ENCODE measurements at regions not wholly inside any gene's neighbourhood (a gene's known extent, or its start where the extent isn't known, plus 50 kb on each side); places are given as distances from the start of the nearest gene placed in this dataset.

GRCh38 chr3:13165576-13165975 is 92.3 kb upstream of the IQSEC1 start:
- WGBS (ENCODE audit: extremely low coverage, insufficient coverage, insufficient read length) = no CpG with 5 or more reads among the region's 9 CpGs
- DNase-seq = no peak
- Histone ChIP-seq H2BK12ac (ENCODE audit: low read length) (no peak overlapping the region), H2BK5ac (ENCODE audit: low read depth, low read length, poor library complexity) (no peak overlapping the region), H4K12ac (ENCODE audit: low read depth, low read length) (no peak overlapping the region), H4K8ac (ENCODE audit: low read depth, low read length) (no peak overlapping the region), H2AFZ (ENCODE audit: insufficient read depth, low read length, poor library complexity) (no peak overlapping the region), H3K9ac (ENCODE audit: low read length) (no peak overlapping the region), H3K23ac (ENCODE audit: low read length) (no peak overlapping the region), H3K14ac (ENCODE audit: low read length) (no peak overlapping the region), H3K36me3 (ENCODE audit: control insufficient read depth in 1 of 2, insufficient read depth in 2 of 2, low read length in 2 of 2) (no peaks in the 10 kb centered on the region), H3K4me2 (ENCODE audit: low read length) (no peak overlapping the region), H4K91ac (ENCODE audit: low read depth, low read length) (no peak overlapping the region), H3K79me2 (ENCODE audit: control insufficient read depth, insufficient read depth, low read length, poor library complexity) (no peaks in the 10 kb centered on the region), H3K4ac (ENCODE audit: low read depth, low read length) (no peak overlapping the region), H3K4me3 (ENCODE audit: low read depth, low read length) (no peak overlapping the region), H2BK120ac (ENCODE audit: insufficient read depth, low read length, poor library complexity) (no peak overlapping the region), H3K4me1 (ENCODE audit: control insufficient read depth in 1 of 2, insufficient read depth in 2 of 2, low read length in 2 of 2) (no peaks in the 10 kb centered on the region), H3K27me3 (ENCODE audit: insufficient read depth, low read length) (no peaks in the 10 kb centered on the region), H2AK5ac (ENCODE audit: low read length) (no peak overlapping the region), H3K27ac (ENCODE audit: low read depth, low read length) (no peak overlapping the region), H3K18ac (ENCODE audit: low read length) (no peak overlapping the region), H3K9me3 (ENCODE audit: insufficient read depth, low read depth, low read length) (peaks cover 5% of the 10 kb centered on the region), H3K79me1 (ENCODE audit: low read length) (no peaks in the 10 kb centered on the region)

GRCh38 chr3:13164893-13165492 is 91.8 kb upstream of the IQSEC1 start:
- no peak overlapping the region for H4K12ac ChIP-seq (ENCODE audit: low read depth, low read length)
- H3K14ac ChIP-seq (ENCODE audit: low read length) = no peak overlapping the region
- H2BK12ac ChIP-seq (ENCODE audit: low read length) = no peak overlapping the region
- no peak overlapping the region for H3K18ac ChIP-seq (ENCODE audit: low read length)
- H2AFZ ChIP-seq (ENCODE audit: insufficient read depth, low read length, poor library complexity) = no peak overlapping the region
- no peak overlapping the region for H4K91ac ChIP-seq (ENCODE audit: low read depth, low read length)
- peaks cover 5% of the 10 kb centered on the region for H3K9me3 ChIP-seq (ENCODE audit: insufficient read depth, low read depth, low read length)
- no peak overlapping the region for H3K4me3 ChIP-seq (ENCODE audit: low read depth, low read length)
- no peaks in the 10 kb centered on the region for H3K79me2 ChIP-seq (ENCODE audit: control insufficient read depth, insufficient read depth, low read length, poor library complexity)
- H4K8ac ChIP-seq (ENCODE audit: low read depth, low read length) = no peak overlapping the region
- WGBS (ENCODE audit: extremely low coverage, insufficient coverage, insufficient read length) = no CpG with 5 or more reads among the region's 9 CpGs
- H2AK5ac ChIP-seq (ENCODE audit: low read length) = no peak overlapping the region
- no peak overlapping the region for H3K9ac ChIP-seq (ENCODE audit: low read length)
- no peaks in the 10 kb centered on the region for H3K36me3 ChIP-seq (ENCODE audit: control insufficient read depth in 1 of 2, insufficient read depth in 2 of 2, low read length in 2 of 2)
- no peak overlapping the region for H3K23ac ChIP-seq (ENCODE audit: low read length)
- H3K4ac ChIP-seq (ENCODE audit: low read depth, low read length) = no peak overlapping the region
- no peak overlapping the region for H2BK5ac ChIP-seq (ENCODE audit: low read depth, low read length, poor library complexity)
- no peak overlapping the region for H3K4me2 ChIP-seq (ENCODE audit: low read length)
- no peaks in the 10 kb centered on the region for H3K27me3 ChIP-seq (ENCODE audit: insufficient read depth, low read length)
- no peaks in the 10 kb centered on the region for H3K4me1 ChIP-seq (ENCODE audit: control insufficient read depth in 1 of 2, insufficient read depth in 2 of 2, low read length in 2 of 2)
- H3K27ac ChIP-seq (ENCODE audit: low read depth, low read length) = no peak overlapping the region
- DNase-seq = no peak
- no peak overlapping the region for H2BK120ac ChIP-seq (ENCODE audit: insufficient read depth, low read length, poor library complexity)
- no peaks in the 10 kb centered on the region for H3K79me1 ChIP-seq (ENCODE audit: low read length)

GRCh38 chr3:13163848-13164382 is 90.7 kb upstream of the IQSEC1 start:
- no peak for DNase-seq
- no CpG with 5 or more reads among the region's 16 CpGs for WGBS (ENCODE audit: extremely low coverage, insufficient coverage, insufficient read length)
- peaks cover 5% of the 10 kb centered on the region for H3K9me3 ChIP-seq (ENCODE audit: insufficient read depth, low read depth, low read length)
- no peak overlapping the region for H3K27ac ChIP-seq (ENCODE audit: low read depth, low read length)
- no peak overlapping the region for H3K9ac ChIP-seq (ENCODE audit: low read length)
- no peak overlapping the region for H3K4me3 ChIP-seq (ENCODE audit: low read depth, low read length)
- no peak overlapping the region for H2BK120ac ChIP-seq (ENCODE audit: insufficient read depth, low read length, poor library complexity)
- no peak overlapping the region for H3K18ac ChIP-seq (ENCODE audit: low read length)
- no peak overlapping the region for H3K14ac ChIP-seq (ENCODE audit: low read length)
- H3K79me2 ChIP-seq (ENCODE audit: control insufficient read depth, insufficient read depth, low read length, poor library complexity) = no peaks in the 10 kb centered on the region
- H3K23ac ChIP-seq (ENCODE audit: low read length) = no peak overlapping the region
- no peaks in the 10 kb centered on the region for H3K4me1 ChIP-seq (ENCODE audit: control insufficient read depth in 1 of 2, insufficient read depth in 2 of 2, low read length in 2 of 2)
- no peak overlapping the region for H4K12ac ChIP-seq (ENCODE audit: low read depth, low read length)
- no peak overlapping the region for H2BK5ac ChIP-seq (ENCODE audit: low read depth, low read length, poor library complexity)
- H2AFZ ChIP-seq (ENCODE audit: insufficient read depth, low read length, poor library complexity) = no peak overlapping the region
- H3K36me3 ChIP-seq (ENCODE audit: control insufficient read depth in 1 of 2, insufficient read depth in 2 of 2, low read length in 2 of 2) = no peaks in the 10 kb centered on the region
- H2BK12ac ChIP-seq (ENCODE audit: low read length) = no peak overlapping the region
- no peak overlapping the region for H3K4ac ChIP-seq (ENCODE audit: low read depth, low read length)
- no peaks in the 10 kb centered on the region for H3K79me1 ChIP-seq (ENCODE audit: low read length)
- no peak overlapping the region for H2AK5ac ChIP-seq (ENCODE audit: low read length)
- no peak overlapping the region for H4K8ac ChIP-seq (ENCODE audit: low read depth, low read length)
- H3K27me3 ChIP-seq (ENCODE audit: insufficient read depth, low read length) = no peaks in the 10 kb centered on the region
- H4K91ac ChIP-seq (ENCODE audit: low read depth, low read length) = no peak overlapping the region
- no peak overlapping the region for H3K4me2 ChIP-seq (ENCODE audit: low read length)

- H3K9me3 ChIP-seq (ENCODE audit: insufficient read depth, low read depth, low read length) = peaks cover 5% of the 10 kb centered on the region
- H3K27ac ChIP-seq (ENCODE audit: low read depth, low read length) = no peak overlapping the region
- no peak for DNase-seq
- H2BK120ac ChIP-seq (ENCODE audit: insufficient read depth, low read length, poor library complexity) = no peak overlapping the region
- WGBS (ENCODE audit: extremely low coverage, insufficient coverage, insufficient read length) = no CpG with 5 or more reads among the region's 9 CpGs
- H3K27me3 ChIP-seq (ENCODE audit: insufficient read depth, low read length) = no peaks in the 10 kb centered on the region
- no peaks in the 10 kb centered on the region for H3K79me1 ChIP-seq (ENCODE audit: low read length)
- H3K4me1 ChIP-seq (ENCODE audit: control insufficient read depth in 1 of 2, insufficient read depth in 2 of 2, low read length in 2 of 2) = no peaks in the 10 kb centered on the region
- H4K12ac ChIP-seq (ENCODE audit: low read depth, low read length) = no peak overlapping the region
- H2BK12ac ChIP-seq (ENCODE audit: low read length) = no peak overlapping the region
- no peak overlapping the region for H2BK5ac ChIP-seq (ENCODE audit: low read depth, low read length, poor library complexity)
- no peaks in the 10 kb centered on the region for H3K79me2 ChIP-seq (ENCODE audit: control insufficient read depth, insufficient read depth, low read length, poor library complexity)
- H4K8ac ChIP-seq (ENCODE audit: low read depth, low read length) = no peak overlapping the region
- no peak overlapping the region for H3K4me3 ChIP-seq (ENCODE audit: low read depth, low read length)
- no peaks in the 10 kb centered on the region for H3K36me3 ChIP-seq (ENCODE audit: control insufficient read depth in 1 of 2, insufficient read depth in 2 of 2, low read length in 2 of 2)
- H3K9ac ChIP-seq (ENCODE audit: low read length) = no peak overlapping the region
- H2AFZ ChIP-seq (ENCODE audit: insufficient read depth, low read length, poor library complexity) = no peak overlapping the region
- H3K4ac ChIP-seq (ENCODE audit: low read depth, low read length) = no peak overlapping the region
- H3K4me2 ChIP-seq (ENCODE audit: low read length) = no peak overlapping the region
- no peak overlapping the region for H2AK5ac ChIP-seq (ENCODE audit: low read length)
- H3K14ac ChIP-seq (ENCODE audit: low read length) = no peak overlapping the region
- H3K23ac ChIP-seq (ENCODE audit: low read length) = no peak overlapping the region
- no peak overlapping the region for H3K18ac ChIP-seq (ENCODE audit: low read length)
- H4K91ac ChIP-seq (ENCODE audit: low read depth, low read length) = no peak overlapping the region
Measured at GRCh38 chr3:13162549-13163320, 89.5 kb upstream of the IQSEC1 start.
